ENCODE measurements at regions not wholly inside any gene's neighbourhood (a gene's known extent, or its start where the extent isn't known, plus 50 kb on each side); places are given as distances from the start of the nearest gene placed in this dataset.
A peak's percentile ranks its signal among the peaks of the same experiment; 100 is the strongest.

- TF ChIP-seq, protein P1, sequence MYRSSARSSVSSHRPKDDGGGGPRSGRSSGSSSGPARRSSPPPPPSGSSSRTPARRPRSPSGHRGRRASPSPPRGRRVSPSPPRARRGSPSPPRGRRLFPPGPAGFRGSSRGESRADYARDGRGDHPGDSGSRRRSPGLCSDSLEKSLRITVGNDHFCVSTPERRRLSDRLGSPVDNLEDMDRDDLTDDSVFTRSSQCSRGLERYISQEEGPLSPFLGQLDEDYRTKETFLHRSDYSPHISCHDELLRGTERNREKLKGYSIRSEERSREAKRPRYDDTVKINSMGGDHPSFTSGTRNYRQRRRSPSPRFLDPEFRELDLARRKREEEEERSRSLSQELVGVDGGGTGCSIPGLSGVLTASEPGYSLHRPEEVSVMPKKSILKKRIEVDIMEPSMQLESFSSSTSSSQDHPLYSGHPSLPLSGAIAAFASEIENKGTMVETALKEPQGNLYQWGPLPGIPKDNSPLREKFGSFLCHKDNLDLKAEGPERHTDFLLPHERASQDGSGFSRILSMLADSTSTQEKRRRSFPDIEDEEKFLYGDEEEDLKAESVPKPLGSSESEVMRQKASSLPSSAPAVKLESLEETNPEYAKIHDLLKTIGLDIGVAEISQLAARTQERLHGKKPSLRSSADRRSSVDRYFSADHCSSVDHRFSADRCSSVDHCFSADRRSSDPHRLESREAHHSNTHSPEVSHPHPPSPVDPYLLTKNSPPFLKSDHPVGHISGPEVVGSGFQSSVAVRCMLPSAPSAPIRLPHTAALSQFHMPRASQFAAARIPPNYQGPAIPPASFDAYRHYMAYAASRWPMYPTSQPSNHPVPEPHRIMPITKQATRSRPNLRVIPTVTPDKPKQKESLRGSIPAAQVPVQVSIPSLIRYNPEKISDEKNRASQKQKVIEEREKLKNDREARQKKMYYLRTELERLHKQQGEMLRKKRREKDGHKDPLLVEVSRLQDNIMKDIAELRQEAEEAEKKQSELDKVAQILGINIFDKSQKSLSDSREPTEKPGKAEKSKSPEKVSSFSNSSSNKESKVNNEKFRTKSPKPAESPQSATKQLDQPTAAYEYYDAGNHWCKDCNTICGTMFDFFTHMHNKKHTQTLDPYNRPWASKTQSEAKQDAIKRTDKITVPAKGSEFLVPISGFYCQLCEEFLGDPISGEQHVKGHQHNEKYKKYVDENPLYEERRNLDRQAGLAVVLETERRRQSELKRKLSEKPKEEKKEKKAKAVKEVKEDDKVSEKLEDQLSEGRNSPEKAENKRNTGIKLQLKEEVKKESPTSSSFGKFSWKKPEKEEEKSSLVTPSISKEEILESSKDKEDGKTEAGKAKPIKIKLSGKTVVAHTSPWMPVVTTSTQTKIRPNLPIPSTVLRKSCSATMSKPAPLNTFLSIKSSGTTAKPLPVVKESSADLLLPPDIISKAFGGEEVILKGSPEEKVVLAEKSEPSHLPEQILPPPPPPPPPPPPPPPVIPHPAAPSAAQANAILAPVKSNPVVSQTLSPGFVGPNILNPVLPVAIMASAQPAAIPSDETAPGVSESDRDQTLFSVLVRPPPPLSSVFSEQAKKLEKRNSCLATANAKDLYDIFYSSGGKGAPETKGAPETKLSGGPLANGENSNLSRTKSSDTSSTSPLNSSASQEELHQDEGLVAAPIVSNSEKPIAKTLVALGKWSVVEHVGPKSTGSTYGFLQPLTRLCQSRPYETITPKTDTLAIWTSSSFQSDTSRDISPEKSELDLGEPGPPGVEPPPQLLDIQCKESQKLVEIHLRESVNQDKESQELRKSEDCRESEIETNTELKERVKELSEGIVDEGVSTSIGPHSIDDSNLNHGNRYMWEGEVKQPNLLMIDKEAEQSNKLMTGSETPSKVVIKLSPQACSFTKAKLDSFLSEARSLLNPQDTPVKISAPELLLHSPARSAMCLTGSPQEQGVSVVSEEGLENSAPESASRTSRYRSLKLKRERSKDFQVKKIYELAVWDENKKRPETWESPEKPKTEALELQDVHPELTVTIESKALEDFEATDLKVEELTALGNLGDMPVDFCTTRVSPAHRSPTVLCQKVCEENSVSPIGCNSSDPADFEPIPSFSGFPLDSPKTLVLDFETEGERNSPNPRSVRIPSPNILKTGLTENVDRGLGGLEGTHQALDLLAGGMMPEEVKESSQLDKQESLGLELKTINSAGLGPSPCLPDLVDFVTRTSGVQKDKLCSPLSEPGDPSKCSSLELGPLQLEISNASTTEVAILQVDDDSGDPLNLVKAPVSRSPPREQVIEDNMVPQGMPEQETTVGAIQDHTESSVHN (IDR thresholded peaks at IDR 0.05; ENCODE audit: borderline replicate concordance in 1 of 2, low read depth in 1 of 2) = no peak
- TF ChIP-seq WHSC1 (IDR thresholded peaks at IDR 0.05; ENCODE audit: low read length) (no peak), ZNF280A (IDR thresholded peaks at IDR 0.05; ENCODE audit: low read depth, partially characterized antibody) (no peak), SMARCB1 (IDR thresholded peaks at IDR 0.05; ENCODE audit: insufficient read length, low read depth) (peak; percentile 99), HDAC3 (IDR thresholded peaks at IDR 0.05; ENCODE audit: borderline replicate concordance, partially characterized antibody) (peak; percentile 74), ELK3 (CRISPR knock-in tag; IDR thresholded peaks at IDR 0.05) (no peak), PML (IDR thresholded peaks at IDR 0.05; ENCODE audit: low read length) (peak; percentile 97), KLF1 (tag; IDR thresholded peaks at IDR 0.05) (no peak)
- TF ChIP-seq, protein P2, sequence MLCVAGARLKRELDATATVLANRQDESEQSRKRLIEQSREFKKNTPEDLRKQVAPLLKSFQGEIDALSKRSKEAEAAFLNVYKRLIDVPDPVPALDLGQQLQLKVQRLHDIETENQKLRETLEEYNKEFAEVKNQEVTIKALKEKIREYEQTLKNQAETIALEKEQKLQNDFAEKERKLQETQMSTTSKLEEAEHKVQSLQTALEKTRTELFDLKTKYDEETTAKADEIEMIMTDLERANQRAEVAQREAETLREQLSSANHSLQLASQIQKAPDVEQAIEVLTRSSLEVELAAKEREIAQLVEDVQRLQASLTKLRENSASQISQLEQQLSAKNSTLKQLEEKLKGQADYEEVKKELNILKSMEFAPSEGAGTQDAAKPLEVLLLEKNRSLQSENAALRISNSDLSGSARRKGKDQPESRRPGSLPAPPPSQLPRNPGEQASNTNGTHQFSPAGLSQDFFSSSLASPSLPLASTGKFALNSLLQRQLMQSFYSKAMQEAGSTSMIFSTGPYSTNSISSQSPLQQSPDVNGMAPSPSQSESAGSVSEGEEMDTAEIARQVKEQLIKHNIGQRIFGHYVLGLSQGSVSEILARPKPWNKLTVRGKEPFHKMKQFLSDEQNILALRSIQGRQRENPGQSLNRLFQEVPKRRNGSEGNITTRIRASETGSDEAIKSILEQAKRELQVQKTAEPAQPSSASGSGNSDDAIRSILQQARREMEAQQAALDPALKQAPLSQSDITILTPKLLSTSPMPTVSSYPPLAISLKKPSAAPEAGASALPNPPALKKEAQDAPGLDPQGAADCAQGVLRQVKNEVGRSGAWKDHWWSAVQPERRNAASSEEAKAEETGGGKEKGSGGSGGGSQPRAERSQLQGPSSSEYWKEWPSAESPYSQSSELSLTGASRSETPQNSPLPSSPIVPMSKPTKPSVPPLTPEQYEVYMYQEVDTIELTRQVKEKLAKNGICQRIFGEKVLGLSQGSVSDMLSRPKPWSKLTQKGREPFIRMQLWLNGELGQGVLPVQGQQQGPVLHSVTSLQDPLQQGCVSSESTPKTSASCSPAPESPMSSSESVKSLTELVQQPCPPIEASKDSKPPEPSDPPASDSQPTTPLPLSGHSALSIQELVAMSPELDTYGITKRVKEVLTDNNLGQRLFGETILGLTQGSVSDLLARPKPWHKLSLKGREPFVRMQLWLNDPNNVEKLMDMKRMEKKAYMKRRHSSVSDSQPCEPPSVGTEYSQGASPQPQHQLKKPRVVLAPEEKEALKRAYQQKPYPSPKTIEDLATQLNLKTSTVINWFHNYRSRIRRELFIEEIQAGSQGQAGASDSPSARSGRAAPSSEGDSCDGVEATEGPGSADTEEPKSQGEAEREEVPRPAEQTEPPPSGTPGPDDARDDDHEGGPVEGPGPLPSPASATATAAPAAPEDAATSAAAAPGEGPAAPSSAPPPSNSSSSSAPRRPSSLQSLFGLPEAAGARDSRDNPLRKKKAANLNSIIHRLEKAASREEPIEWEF (CRISPR knock-in tag; IDR thresholded peaks at IDR 0.05) = 0 out of 2 replicates have a peak, but pooled peaks have one; percentile 8
These were observed 81.8 kb upstream of the NANOGP8 start (continued) for GRCh38 chr15:35166730-35167359.
